HepG2 (cell line): ENCODE measurements at regions not wholly inside any gene's neighbourhood (a gene's known extent, or its start where the extent isn't known, plus 50 kb on each side); places are given as distances from the start of the nearest gene placed in this dataset.

ENCODE experiments used
- ATAC-seq: fragments of 200-7000 bp; cut with Tn5 transposase; 3 replicates; pipeline ENCODE4 v1.9.1; 2020; ENCODE audit warnings: mild to moderate bottlenecking, moderate library complexity
- BruUV-seq: library from RNA; stranded (reverse); fragments of 400-500 nt; replicated peaks from 2 replicates; lab custom pipeline; 2021; lab: Mats Ljungman, UMichigan
- CTCF ChIA-PET: fragments of 300-600 bp; formaldehyde crosslinking; extraction: SDS; loops from one replicate; lab custom pipeline; 2021; ENCODE audit warnings: low total read pairs, inconsistent platforms, low intra/inter-chr PET ratio; lab: Yijun Ruan, JAX
- POLR2A ChIA-PET: fragments of 350-600 bp; sonication (Branson Sonifier 250); formaldehyde crosslinking; loops from one replicate; lab custom pipeline; 2020; ENCODE audit warnings: antibody characterized with exemption, inconsistent platforms; lab: Yijun Ruan, JAX
- DNase-seq: peaks from one replicate; pipeline ENCODE4 v3.0.0-alpha.2; 2015; ENCODE audit warnings: low spot score
- FAIRE-seq: peaks from 3 replicates; lab custom pipeline; 2011; peaks lifted over from hg19 to GRCh38; lab: Jason Lieb, UNC
- H2AFZ ChIP-seq: one replicate; pipeline ENCODE4 v1.6.1; 2011; ENCODE audit warnings: low read length, inconsistent platforms
- H3K27ac ChIP-seq: fragments of 300-600 bp; 3 replicates; pipeline ENCODE4 v1.8.0; 2011; ENCODE audit warnings: mixed run types, mild to moderate bottlenecking, mixed read lengths, low read length, inconsistent platforms; ENCODE audit not compliant: insufficient read depth; ENCODE audit errors: extremely low read length
- H3K27me3 ChIP-seq, 2 experiments: fragments of 200-600 bp in 1 of 2; 2 replicates in 1 of 2; 3 replicates in 1 of 2; pipeline versions ENCODE4 v1.6.0 to v1.8.0; 2011; ENCODE audit warnings: low read length in 2 of 2, mild to moderate bottlenecking in 2 of 2, moderate library complexity in 2 of 2, inconsistent platforms in 1 of 2; ENCODE audit not compliant: insufficient read depth in 2 of 2, control insufficient read depth in 1 of 2
- H3K36me3 ChIP-seq, 2 experiments: fragments of 200-600 bp in 1 of 2; replicated peaks in 1 of 2; 2 replicates in 1 of 2; 3 replicates in 1 of 2; pipeline versions ENCODE4 v1.5.1 to v1.8.0; 2011; ENCODE audit warnings: low read length in 2 of 2, inconsistent platforms in 1 of 2; ENCODE audit not compliant: insufficient read depth in 2 of 2, control insufficient read depth in 1 of 2
- H3K4me1 ChIP-seq: 2 replicates; pipeline ENCODE4 v1.5.1; 2012; ENCODE audit warnings: low read length, inconsistent platforms; ENCODE audit not compliant: insufficient read depth
- H3K4me2 ChIP-seq: 2 replicates; pipeline ENCODE4 v1.6.0; 2011; ENCODE audit warnings: low read depth, low read length, inconsistent platforms
- H3K4me3 ChIP-seq, 3 experiments: fragments of 200-600 bp in 1 of 3; sonication (generic), shearing (Covaris generic) in 1 of 3; replicated peaks in 1 of 3; 2 replicates each; pipeline ENCODE4 v1.5.1; 2011 to 2016; ENCODE audit warnings: low read length in 3 of 3, inconsistent platforms in 2 of 3, low read depth in 2 of 3, mild to moderate bottlenecking in 2 of 3, control low read depth in 1 of 3, mixed read lengths in 1 of 3; ENCODE audit not compliant: insufficient read depth in 1 of 3
- H3K79me2 ChIP-seq: one replicate; pipeline ENCODE4 v1.6.1; 2011; ENCODE audit warnings: low read length, inconsistent platforms; ENCODE audit not compliant: insufficient read depth
- H3K9ac ChIP-seq: 2 replicates; pipeline ENCODE4 v1.6.0; 2011; ENCODE audit warnings: mild to moderate bottlenecking, low read depth, low read length, inconsistent platforms; ENCODE audit not compliant: insufficient read depth
- H3K9me3 ChIP-seq: 2 replicates; pipeline ENCODE4 v1.5.1; 2012; ENCODE audit warnings: mild to moderate bottlenecking, low read length
- H4K20me1 ChIP-seq: 2 replicates; pipeline ENCODE4 v1.6.0; 2011; ENCODE audit warnings: inconsistent platforms, mild to moderate bottlenecking, low read length, moderate library complexity; ENCODE audit not compliant: insufficient read depth
- CEBPB ChIP-seq: IDR thresholded peaks from 2 replicates; pipeline ENCODE4 v1.6.1; 2011; ENCODE audit warnings: low read depth, low read length, improper control_type of control experiment, borderline replicate concordance
- DR1 ChIP-seq: sonication (generic); formaldehyde crosslinking; IDR thresholded peaks from 2 replicates; pipeline ENCODE4 v1.8.0; 2021; ENCODE audit warnings: mild to moderate bottlenecking, missing genetic modification reagents, inconsistent platforms
- GATAD1 ChIP-seq: IDR thresholded peaks from 2 replicates; pipeline ENCODE4 v1.6.1; 2016; ENCODE audit warnings: missing genetic modification reagents, missing compliant biosample characterization
- HHEX ChIP-seq: IDR thresholded peaks from 2 replicates; pipeline ENCODE4 v1.6.1; 2016; ENCODE audit warnings: control low read depth
- HNF4A ChIP-seq: sonication (generic); formaldehyde crosslinking; IDR thresholded peaks from 2 replicates; pipeline ENCODE4 v1.4.0; 2020; ENCODE audit warnings: missing genetic modification reagents
- KDM4B ChIP-seq: sonication (generic); formaldehyde crosslinking; IDR thresholded peaks from 2 replicates; pipeline ENCODE4 v1.4.0; 2020; ENCODE audit warnings: missing genetic modification reagents
- NFE2L2 ChIP-seq: fragments of 150-350 bp; IDR thresholded peaks from 2 replicates; pipeline ENCODE4 v1.6.1; 2014; ENCODE audit warnings: low read length
- NFKBIZ ChIP-seq: IDR thresholded peaks from 2 replicates; pipeline ENCODE4 v1.6.1; 2018; ENCODE audit warnings: missing genetic modification reagents, missing compliant biosample characterization
- NR2F2 ChIP-seq: IDR thresholded peaks from 2 replicates; pipeline ENCODE4 v1.6.1; 2012; ENCODE audit warnings: low read depth, inconsistent platforms, borderline replicate concordance
- PCBP2 ChIP-seq: fragments of 200-400 bp; formaldehyde crosslinking; optimal IDR thresholded peaks from 2 replicates; pipeline ENCODE3; 2018; ENCODE audit warnings: low read length, low read depth; ENCODE audit not compliant: poor library complexity, severe bottlenecking
- REL ChIP-seq: sonication (generic); formaldehyde crosslinking; conservative IDR thresholded peaks from 2 replicates; pipeline ENCODE4 v1.8.0; 2022; ENCODE audit warnings: mild to moderate bottlenecking, missing genetic modification reagents, moderate library complexity
- SIX1 ChIP-seq: sonication (generic); formaldehyde crosslinking; IDR thresholded peaks from 2 replicates; pipeline ENCODE4 v1.4.0; 2020; ENCODE audit warnings: missing genetic modification reagents, borderline replicate concordance
- SKI ChIP-seq: fragments of 450-650 bp; IDR thresholded peaks from one replicate; pipeline ENCODE4 v1.6.1; 2018; ENCODE audit warnings: mild to moderate bottlenecking; ENCODE audit not compliant: partially characterized antibody
- SRF ChIP-seq: IDR thresholded peaks from 2 replicates; pipeline ENCODE4 v1.6.1; 2011; ENCODE audit warnings: mild to moderate bottlenecking, low read depth, low read length, moderate library complexity
- ZNF143 ChIP-seq: sonication (generic); formaldehyde crosslinking; IDR thresholded peaks from 2 replicates; pipeline ENCODE4 v1.4.0; 2020; ENCODE audit warnings: missing genetic modification reagents
- ZNF468 ChIP-seq: sonication (generic); formaldehyde crosslinking; IDR thresholded peaks from 2 replicates; pipeline ENCODE4 v1.8.0; 2022; ENCODE audit warnings: mild to moderate bottlenecking, moderate library complexity, missing genetic modification reagents
- ZNF704 ChIP-seq: sonication (generic); formaldehyde crosslinking; IDR thresholded peaks from 2 replicates; pipeline ENCODE4 v1.8.1; 2023; ENCODE audit warnings: mild to moderate bottlenecking, inconsistent platforms, moderate library complexity, missing genetic modification reagents, borderline replicate concordance
- ZNF713 ChIP-seq: sonication (generic); formaldehyde crosslinking; IDR thresholded peaks from 2 replicates; pipeline ENCODE4 v1.4.0; 2020; ENCODE audit warnings: mild to moderate bottlenecking, missing genetic modification reagents
- ZNF740 ChIP-seq: sonication (generic); formaldehyde crosslinking; IDR thresholded peaks from 2 replicates; pipeline ENCODE4 v1.4.0; 2020; ENCODE audit warnings: missing genetic modification reagents
- ZNF782 ChIP-seq: sonication (generic); formaldehyde crosslinking; IDR thresholded peaks from 2 replicates; pipeline ENCODE4 v1.4.0; 2020; ENCODE audit warnings: missing genetic modification reagents, mild to moderate bottlenecking, borderline replicate concordance
- WGBS: methylation state at CpG from one replicate; pipeline ENCODE4 v1.1.6; 2017; ENCODE audit warnings: low lambda C conversion rate; 5-methylcytosine and 5-hydroxymethylcytosine counted together
- in situ Hi-C: cut with HindIII; loops from 2 replicates; pipeline ENCODE4 v1.10.0; 2017; ENCODE audit warnings: low pct_unique_long_range_greater_than_20kb; ENCODE audit not compliant: extremely low pct_ligation_motif_present
- intact Hi-C: fragments of 100-400 bp; cut with micrococcal nuclease; formaldehyde crosslinking; loops from one replicate; pipeline ENCODE4 v1.10.0; 2022; ENCODE audit not compliant: unreplicated experiment

- POLR2A ChIA-PET, result no interaction called here
- ATAC-seq (no peak), FAIRE-seq (no peak), DNase-seq (no peak)
- Histone ChIP-seq H3K4me1 (no peaks in the 10 kb centered on the region), H3K4me2 (no peak overlapping the region), H3K4me3 (no peak overlapping the region), H2AFZ (no peak overlapping the region), H4K20me1 (no peaks in the 10 kb centered on the region), H3K9me3 (no peaks in the 10 kb centered on the region), H3K27ac (no peak overlapping the region), H3K27me3 (no peaks in the 10 kb centered on the region; a peak in 1 of 5 replicates), H3K9ac (no peak overlapping the region), H3K79me2 (no peaks in the 10 kb centered on the region), H3K36me3 (no peaks in the 10 kb centered on the region)
- intact Hi-C loops (no loop called here), in situ Hi-C loops (no loop called here)
- 10% methylated on average over 4 of the region's 4 CpGs for WGBS
- TF ChIP-seq REL (CRISPR knock-in tag) (no peak), NFE2L2 (no peak), GATAD1 (no peak)
- CTCF ChIA-PET, result no interaction called here
- BruUV-seq, result no TSS peak
These were observed 357.8 kb upstream of the SLC7A11 start for GRCh38 chr4:138599965-138600364.

- POLR2A ChIA-PET, result no interaction called here
- BruUV-seq, result no TSS peak
- WGBS, result 3% methylated on average over 3 of the region's 3 CpGs
- H3K79me2 ChIP-seq, result no peaks in the 10 kb centered on the region
- no peaks in the 10 kb centered on the region for H3K9me3 ChIP-seq
- DNase-seq (no peak), ATAC-seq (no peak), FAIRE-seq (no peak)
- H4K20me1 ChIP-seq, result no peaks in the 10 kb centered on the region
- H3K4me1 ChIP-seq, result no peaks in the 10 kb centered on the region
- no peaks in the 10 kb centered on the region; a peak in 1 of 5 replicates for H3K27me3 ChIP-seq
- H3K9ac ChIP-seq, result no peak overlapping the region
- H3K4me3 ChIP-seq, result no peak overlapping the region
- CTCF ChIA-PET, result no interaction called here
- no peak overlapping the region for H2AFZ ChIP-seq
- no peak overlapping the region for H3K4me2 ChIP-seq
- in situ Hi-C loops, result no loop called here
- intact Hi-C loops, result no loop called here
- no peaks in the 10 kb centered on the region for H3K36me3 ChIP-seq
- no peak overlapping the region for H3K27ac ChIP-seq
- TF ChIP-seq DR1 (CRISPR knock-in tag) (no peak), ZNF704 (CRISPR knock-in tag) (no peak), ZNF143 (no peak), ZNF468 (no peak), CEBPB (no peak), KDM4B (no peak), ZNF713 (CRISPR knock-in tag) (no peak), PCBP2 (no peak), ZNF740 (CRISPR knock-in tag) (no peak), SIX1 (CRISPR knock-in tag) (no peak), HHEX (no peak), HNF4A (no peak), NR2F2 (no peak), ZNF782 (CRISPR knock-in tag) (no peak), SRF (no peak), SKI (no peak), NFKBIZ (CRISPR knock-in tag) (no peak)
These were observed 356.1 kb upstream of the SLC7A11 start for GRCh38 chr4:138598226-138598625.
